Fibroblast of lung (primary cell): ENCODE measurements at regions not wholly inside any gene's neighbourhood (a gene's known extent, or its start where the extent isn't known, plus 50 kb on each side); places are given as distances from the start of the nearest gene placed in this dataset.

Experiments
- EZH2 ChIP-seq: IDR thresholded peaks from 2 replicates; pipeline ENCODE4 v1.5.1; 2012; ENCODE audit warnings: low read length, control low read depth, mild to moderate bottlenecking; ENCODE audit errors: missing control alignments
- TF ChIP-seq, protein P1 (sequence below), 2 donors: IDR thresholded peaks in 1 of 2; conservative IDR thresholded peaks in 1 of 2; 1 replicate in 1 of 2; 2 replicates in 1 of 2; pipeline ENCODE4 v1.5.1; 2011 to 2012; ENCODE audit warnings: low read length in 2 of 2, control low read depth in 1 of 2, inconsistent platforms in 1 of 2, low read depth in 1 of 2, mild to moderate bottlenecking in 1 of 2

DNA sequence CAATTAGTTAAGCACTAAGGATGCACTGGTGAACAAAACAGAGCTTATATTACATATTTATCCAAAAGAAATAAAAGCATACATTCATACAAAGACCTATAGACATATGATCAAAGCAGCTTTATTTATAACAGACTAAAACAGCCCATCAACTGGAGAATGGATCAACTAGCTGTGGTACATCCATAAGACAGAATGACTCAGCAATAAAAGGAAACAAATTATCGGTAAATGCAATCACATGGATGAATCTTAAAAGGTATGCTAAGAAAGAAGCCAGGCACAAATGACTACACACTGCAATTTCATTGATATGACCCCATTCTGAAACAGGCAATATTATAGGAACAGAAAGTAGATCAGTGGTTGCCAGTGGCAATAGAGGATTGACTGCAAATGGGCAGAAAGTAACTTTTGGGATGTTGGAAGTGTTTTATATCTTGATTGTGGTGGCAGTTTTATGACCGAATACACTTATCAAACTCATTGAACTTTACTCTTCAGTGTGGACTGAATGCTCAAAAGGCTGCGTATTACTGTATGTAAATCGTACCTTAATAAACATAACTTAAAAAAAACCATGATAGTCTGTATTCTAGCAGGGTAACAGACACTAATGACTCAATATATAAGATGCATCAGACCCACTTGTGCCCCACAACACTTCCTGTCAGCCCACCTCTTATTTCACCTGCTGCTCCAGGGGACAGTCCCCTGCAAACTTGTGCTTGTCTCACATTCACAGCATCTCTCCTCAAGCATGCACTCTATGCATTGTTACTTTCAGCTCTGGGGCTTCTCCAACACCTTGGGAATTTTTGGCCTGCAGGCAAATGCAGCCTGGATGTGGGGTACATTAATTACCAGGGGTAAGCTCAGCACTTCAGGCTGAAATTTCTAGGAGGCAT is 59.1 kb downstream of the MID1IP1 start:
- TF ChIP-seq, protein P1, sequence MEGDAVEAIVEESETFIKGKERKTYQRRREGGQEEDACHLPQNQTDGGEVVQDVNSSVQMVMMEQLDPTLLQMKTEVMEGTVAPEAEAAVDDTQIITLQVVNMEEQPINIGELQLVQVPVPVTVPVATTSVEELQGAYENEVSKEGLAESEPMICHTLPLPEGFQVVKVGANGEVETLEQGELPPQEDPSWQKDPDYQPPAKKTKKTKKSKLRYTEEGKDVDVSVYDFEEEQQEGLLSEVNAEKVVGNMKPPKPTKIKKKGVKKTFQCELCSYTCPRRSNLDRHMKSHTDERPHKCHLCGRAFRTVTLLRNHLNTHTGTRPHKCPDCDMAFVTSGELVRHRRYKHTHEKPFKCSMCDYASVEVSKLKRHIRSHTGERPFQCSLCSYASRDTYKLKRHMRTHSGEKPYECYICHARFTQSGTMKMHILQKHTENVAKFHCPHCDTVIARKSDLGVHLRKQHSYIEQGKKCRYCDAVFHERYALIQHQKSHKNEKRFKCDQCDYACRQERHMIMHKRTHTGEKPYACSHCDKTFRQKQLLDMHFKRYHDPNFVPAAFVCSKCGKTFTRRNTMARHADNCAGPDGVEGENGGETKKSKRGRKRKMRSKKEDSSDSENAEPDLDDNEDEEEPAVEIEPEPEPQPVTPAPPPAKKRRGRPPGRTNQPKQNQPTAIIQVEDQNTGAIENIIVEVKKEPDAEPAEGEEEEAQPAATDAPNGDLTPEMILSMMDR (conservative IDR thresholded peaks at IDR 0.05 in 1 of 2, IDR thresholded peaks at IDR 0.05 in 1 of 2; ENCODE audit: low read depth in 1 of 2, low read length in 2 of 2), result no peak
- no peak for TF ChIP-seq EZH2
